ENCODE measurements at regions not wholly inside any gene's neighbourhood (a gene's known extent, or its start where the extent isn't known, plus 50 kb on each side); places are given as distances from the start of the nearest gene placed in this dataset.

DNA sequence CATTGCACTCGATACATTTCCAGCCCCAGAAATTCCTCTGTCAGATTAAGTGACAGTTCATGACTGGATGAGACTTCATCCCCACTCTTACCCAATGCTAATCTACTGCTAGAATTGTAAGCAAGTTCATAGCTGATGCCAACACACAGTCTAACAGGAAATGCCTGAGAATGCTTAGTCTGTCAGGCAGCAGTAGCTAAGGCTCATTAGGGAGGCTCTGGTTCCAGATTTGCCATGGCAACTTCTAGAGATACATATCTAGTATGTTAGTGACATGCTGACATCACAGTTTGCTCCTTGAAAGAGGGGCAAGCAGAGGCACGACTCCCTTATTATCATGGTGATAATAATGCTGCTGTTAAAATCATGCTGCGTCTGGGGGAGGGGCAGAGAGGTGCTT is 198.4 kb downstream of the RBM43 start (continued):
- TF ChIP-seq OSR2 (tag by site-specific recombination; IDR thresholded peaks at IDR 0.05), result peak; percentile 90
- TF ChIP-seq, protein P1, sequence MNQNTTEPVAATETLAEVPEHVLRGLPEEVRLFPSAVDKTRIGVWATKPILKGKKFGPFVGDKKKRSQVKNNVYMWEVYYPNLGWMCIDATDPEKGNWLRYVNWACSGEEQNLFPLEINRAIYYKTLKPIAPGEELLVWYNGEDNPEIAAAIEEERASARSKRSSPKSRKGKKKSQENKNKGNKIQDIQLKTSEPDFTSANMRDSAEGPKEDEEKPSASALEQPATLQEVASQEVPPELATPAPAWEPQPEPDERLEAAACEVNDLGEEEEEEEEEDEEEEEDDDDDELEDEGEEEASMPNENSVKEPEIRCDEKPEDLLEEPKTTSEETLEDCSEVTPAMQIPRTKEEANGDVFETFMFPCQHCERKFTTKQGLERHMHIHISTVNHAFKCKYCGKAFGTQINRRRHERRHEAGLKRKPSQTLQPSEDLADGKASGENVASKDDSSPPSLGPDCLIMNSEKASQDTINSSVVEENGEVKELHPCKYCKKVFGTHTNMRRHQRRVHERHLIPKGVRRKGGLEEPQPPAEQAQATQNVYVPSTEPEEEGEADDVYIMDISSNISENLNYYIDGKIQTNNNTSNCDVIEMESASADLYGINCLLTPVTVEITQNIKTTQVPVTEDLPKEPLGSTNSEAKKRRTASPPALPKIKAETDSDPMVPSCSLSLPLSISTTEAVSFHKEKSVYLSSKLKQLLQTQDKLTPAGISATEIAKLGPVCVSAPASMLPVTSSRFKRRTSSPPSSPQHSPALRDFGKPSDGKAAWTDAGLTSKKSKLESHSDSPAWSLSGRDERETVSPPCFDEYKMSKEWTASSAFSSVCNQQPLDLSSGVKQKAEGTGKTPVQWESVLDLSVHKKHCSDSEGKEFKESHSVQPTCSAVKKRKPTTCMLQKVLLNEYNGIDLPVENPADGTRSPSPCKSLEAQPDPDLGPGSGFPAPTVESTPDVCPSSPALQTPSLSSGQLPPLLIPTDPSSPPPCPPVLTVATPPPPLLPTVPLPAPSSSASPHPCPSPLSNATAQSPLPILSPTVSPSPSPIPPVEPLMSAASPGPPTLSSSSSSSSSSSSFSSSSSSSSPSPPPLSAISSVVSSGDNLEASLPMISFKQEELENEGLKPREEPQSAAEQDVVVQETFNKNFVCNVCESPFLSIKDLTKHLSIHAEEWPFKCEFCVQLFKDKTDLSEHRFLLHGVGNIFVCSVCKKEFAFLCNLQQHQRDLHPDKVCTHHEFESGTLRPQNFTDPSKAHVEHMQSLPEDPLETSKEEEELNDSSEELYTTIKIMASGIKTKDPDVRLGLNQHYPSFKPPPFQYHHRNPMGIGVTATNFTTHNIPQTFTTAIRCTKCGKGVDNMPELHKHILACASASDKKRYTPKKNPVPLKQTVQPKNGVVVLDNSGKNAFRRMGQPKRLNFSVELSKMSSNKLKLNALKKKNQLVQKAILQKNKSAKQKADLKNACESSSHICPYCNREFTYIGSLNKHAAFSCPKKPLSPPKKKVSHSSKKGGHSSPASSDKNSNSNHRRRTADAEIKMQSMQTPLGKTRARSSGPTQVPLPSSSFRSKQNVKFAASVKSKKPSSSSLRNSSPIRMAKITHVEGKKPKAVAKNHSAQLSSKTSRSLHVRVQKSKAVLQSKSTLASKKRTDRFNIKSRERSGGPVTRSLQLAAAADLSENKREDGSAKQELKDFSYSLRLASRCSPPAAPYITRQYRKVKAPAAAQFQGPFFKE (tag by site-specific recombination; IDR thresholded peaks at IDR 0.05; ENCODE audit: borderline replicate concordance), result no peak
- TF ChIP-seq YY2 (tag by site-specific recombination; IDR thresholded peaks at IDR 0.05), result no peak
- no peak for TF ChIP-seq ZNF324 (tag by site-specific recombination; IDR thresholded peaks at IDR 0.05)
- TF ChIP-seq ZNF175 (tag by site-specific recombination; IDR thresholded peaks at IDR 0.05), result no peak
- no peak for TF ChIP-seq ZNF521 (tag by site-specific recombination; IDR thresholded peaks at IDR 0.05)
- TF ChIP-seq, protein P2, sequence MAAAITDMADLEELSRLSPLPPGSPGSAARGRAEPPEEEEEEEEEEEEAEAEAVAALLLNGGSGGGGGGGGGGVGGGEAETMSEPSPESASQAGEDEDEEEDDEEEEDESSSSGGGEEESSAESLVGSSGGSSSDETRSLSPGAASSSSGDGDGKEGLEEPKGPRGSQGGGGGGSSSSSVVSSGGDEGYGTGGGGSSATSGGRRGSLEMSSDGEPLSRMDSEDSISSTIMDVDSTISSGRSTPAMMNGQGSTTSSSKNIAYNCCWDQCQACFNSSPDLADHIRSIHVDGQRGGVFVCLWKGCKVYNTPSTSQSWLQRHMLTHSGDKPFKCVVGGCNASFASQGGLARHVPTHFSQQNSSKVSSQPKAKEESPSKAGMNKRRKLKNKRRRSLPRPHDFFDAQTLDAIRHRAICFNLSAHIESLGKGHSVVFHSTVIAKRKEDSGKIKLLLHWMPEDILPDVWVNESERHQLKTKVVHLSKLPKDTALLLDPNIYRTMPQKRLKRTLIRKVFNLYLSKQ (tag by site-specific recombination; IDR thresholded peaks at IDR 0.05; ENCODE audit: borderline replicate concordance), result no peak
- no peak for TF ChIP-seq ZNF677 (tag by site-specific recombination; IDR thresholded peaks at IDR 0.05)
- TF ChIP-seq ZIC2 (tag by site-specific recombination; IDR thresholded peaks at IDR 0.05), result peak; percentile 68
- no peak for TF ChIP-seq ZNF701 (tag by site-specific recombination; IDR thresholded peaks at IDR 0.05)
- TF ChIP-seq TCF7L2 (IDR thresholded peaks at IDR 0.05; ENCODE audit: borderline replicate concordance, low read depth, low read length), result no peak
- TF ChIP-seq ZNF302 (tag by site-specific recombination; IDR thresholded peaks at IDR 0.05; ENCODE audit: low read depth), result no peak
- no peak for TF ChIP-seq ZNF19 (tag by site-specific recombination; IDR thresholded peaks at IDR 0.05; ENCODE audit: low read depth)
- TF ChIP-seq ZNF239 (tag by site-specific recombination; IDR thresholded peaks at IDR 0.05), result no peak

DNA sequence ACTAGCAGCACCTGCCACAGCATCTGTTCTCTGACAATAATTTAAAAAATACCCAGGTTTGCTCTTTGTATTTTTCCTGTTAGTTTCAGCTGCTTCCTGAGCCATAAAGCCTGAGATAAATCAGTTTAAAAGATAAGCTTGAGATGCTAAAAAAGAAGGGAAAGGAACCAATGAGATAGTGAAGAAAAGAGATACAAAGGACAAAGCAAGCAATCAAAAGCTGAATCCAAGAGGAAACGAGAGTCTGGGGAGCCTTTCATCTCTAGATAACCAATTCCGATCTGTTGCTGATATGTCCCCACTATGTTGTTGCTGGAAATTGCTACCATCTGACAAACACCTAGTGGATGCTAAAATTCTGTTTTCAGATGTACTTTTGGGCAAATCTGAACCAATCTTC is 201.4 kb downstream of the RBM43 start:
- TF ChIP-seq, protein P3, sequence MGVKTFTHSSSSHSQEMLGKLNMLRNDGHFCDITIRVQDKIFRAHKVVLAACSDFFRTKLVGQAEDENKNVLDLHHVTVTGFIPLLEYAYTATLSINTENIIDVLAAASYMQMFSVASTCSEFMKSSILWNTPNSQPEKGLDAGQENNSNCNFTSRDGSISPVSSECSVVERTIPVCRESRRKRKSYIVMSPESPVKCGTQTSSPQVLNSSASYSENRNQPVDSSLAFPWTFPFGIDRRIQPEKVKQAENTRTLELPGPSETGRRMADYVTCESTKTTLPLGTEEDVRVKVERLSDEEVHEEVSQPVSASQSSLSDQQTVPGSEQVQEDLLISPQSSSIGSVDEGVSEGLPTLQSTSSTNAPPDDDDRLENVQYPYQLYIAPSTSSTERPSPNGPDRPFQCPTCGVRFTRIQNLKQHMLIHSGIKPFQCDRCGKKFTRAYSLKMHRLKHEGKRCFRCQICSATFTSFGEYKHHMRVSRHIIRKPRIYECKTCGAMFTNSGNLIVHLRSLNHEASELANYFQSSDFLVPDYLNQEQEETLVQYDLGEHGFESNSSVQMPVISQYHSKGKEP (tag by site-specific recombination; IDR thresholded peaks at IDR 0.05), result no peak
- no peak for TF ChIP-seq ZNF658 (tag by site-specific recombination; IDR thresholded peaks at IDR 0.05)
- TF ChIP-seq ZBTB21 (tag by site-specific recombination; IDR thresholded peaks at IDR 0.05), result no peak
- no peak for TF ChIP-seq ZSCAN30 (tag by site-specific recombination; IDR thresholded peaks at IDR 0.05)
- TF ChIP-seq ZNF701 (tag by site-specific recombination; IDR thresholded peaks at IDR 0.05), result no peak
- no peak for TF ChIP-seq MEIS1 (CRISPR knock-in tag; IDR thresholded peaks at IDR 0.05; ENCODE audit: borderline replicate concordance)
- TF ChIP-seq ZNF777 (tag by site-specific recombination; IDR thresholded peaks at IDR 0.05; ENCODE audit: borderline replicate concordance), result no peak
- TF ChIP-seq, protein P4, sequence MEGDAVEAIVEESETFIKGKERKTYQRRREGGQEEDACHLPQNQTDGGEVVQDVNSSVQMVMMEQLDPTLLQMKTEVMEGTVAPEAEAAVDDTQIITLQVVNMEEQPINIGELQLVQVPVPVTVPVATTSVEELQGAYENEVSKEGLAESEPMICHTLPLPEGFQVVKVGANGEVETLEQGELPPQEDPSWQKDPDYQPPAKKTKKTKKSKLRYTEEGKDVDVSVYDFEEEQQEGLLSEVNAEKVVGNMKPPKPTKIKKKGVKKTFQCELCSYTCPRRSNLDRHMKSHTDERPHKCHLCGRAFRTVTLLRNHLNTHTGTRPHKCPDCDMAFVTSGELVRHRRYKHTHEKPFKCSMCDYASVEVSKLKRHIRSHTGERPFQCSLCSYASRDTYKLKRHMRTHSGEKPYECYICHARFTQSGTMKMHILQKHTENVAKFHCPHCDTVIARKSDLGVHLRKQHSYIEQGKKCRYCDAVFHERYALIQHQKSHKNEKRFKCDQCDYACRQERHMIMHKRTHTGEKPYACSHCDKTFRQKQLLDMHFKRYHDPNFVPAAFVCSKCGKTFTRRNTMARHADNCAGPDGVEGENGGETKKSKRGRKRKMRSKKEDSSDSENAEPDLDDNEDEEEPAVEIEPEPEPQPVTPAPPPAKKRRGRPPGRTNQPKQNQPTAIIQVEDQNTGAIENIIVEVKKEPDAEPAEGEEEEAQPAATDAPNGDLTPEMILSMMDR (tag by site-specific recombination; IDR thresholded peaks at IDR 0.05), result no peak
- no peak for TF ChIP-seq ZNF433 (tag by site-specific recombination; IDR thresholded peaks at IDR 0.05; ENCODE audit: low read depth)
- no peak for TF ChIP-seq ZNF530 (tag by site-specific recombination; IDR thresholded peaks at IDR 0.05; ENCODE audit: low read depth)
- no peak for TF ChIP-seq ZNF202 (tag by site-specific recombination; IDR thresholded peaks at IDR 0.05; ENCODE audit: borderline replicate concordance)
- no peak for TF ChIP-seq OSR2 (tag by site-specific recombination; IDR thresholded peaks at IDR 0.05)
- no peak for TF ChIP-seq ZBTB20 (tag by site-specific recombination; IDR thresholded peaks at IDR 0.05)
- no peak for TF ChIP-seq ZNF214 (tag by site-specific recombination; IDR thresholded peaks at IDR 0.05; ENCODE audit: borderline replicate concordance)
- no peak for TF ChIP-seq ZNF629 (tag by site-specific recombination; IDR thresholded peaks at IDR 0.05)
- TF ChIP-seq RBAK (tag by site-specific recombination; IDR thresholded peaks at IDR 0.05), result no peak
- ChIA-PET POLR2A (no interaction called here), CTCF (interaction anchor here (1.5 kb wide), 1 partner anchor 9 kb away, joined by 6 read pairs; no protein-coding TSS in a partner anchor)
- Histone ChIP-seq H3K4me3 (ENCODE audit: low read depth, low read length) (no peak overlapping the region), H3K9me3 (ENCODE audit: control insufficient read depth, insufficient read depth, low read depth, low read length) (no peaks in the 10 kb centered on the region), H3K36me3 (ENCODE audit: control insufficient read depth in 2 of 2, insufficient read depth in 1 of 2, low read length in 2 of 2) (no peaks in the 10 kb centered on the region), H3K4me1 (ENCODE audit: control insufficient read depth, insufficient read depth, low read length) (no peaks in the 10 kb centered on the region), H3K27ac (ENCODE audit: extremely low read depth, low read depth, low read length) (no peak overlapping the region)

All from HEK293 (cell line).